HCT116 (cell line): ENCODE measurements at regions not wholly inside any gene's neighbourhood (a gene's known extent, or its start where the extent isn't known, plus 50 kb on each side); places are given as distances from the start of the nearest gene placed in this dataset.

Experiments
- ATAC-seq: fragments of 200-7000 bp; cut with Tn5 transposase; 2 replicates; pipeline ENCODE4 v1.9.1; 2020; ENCODE audit warnings: mild to moderate bottlenecking, moderate library complexity
- BruUV-seq: library from RNA; stranded (reverse); fragments of 400-500 nt; replicated peaks from 2 replicates; lab custom pipeline; 2021; lab: Mats Ljungman, UMichigan
- CTCF ChIA-PET: fragments of 300-600 bp; sonication (Branson Sonifier 250); formaldehyde crosslinking; loops from one replicate; lab custom pipeline; 2021; ENCODE audit warnings: antibody characterized with exemption; lab: Charles Lee
- POLR2A ChIA-PET: fragments of 300-600, 350-600 bp; sonication (Branson Sonifier 250); formaldehyde crosslinking; loops from one replicate; lab custom pipeline; 2021; ENCODE audit warnings: antibody characterized with exemption; lab: Charles Lee
- RAD21 ChIA-PET, 2 experiments: fragments of 300-600 bp; sonication (Branson Sonifier 250); formaldehyde crosslinking; loops; one replicate each; lab custom pipeline; 2023; ENCODE audit warnings: low total read pairs in 2 of 2; ENCODE audit not compliant: uncharacterized antibody in 2 of 2, unreplicated experiment in 2 of 2, low non-redundant PET in 1 of 2; lab: Charles Lee
- DNase-seq: peaks from one replicate; pipeline ENCODE4 v3.0.0-alpha.2; 2010; ENCODE audit warnings: low read depth, low spot score
- H2AFZ ChIP-seq: fragments of 200-600 bp; shearing (Covaris generic), sonication (generic); 2 replicates; pipeline ENCODE4 v1.6.1; 2017; ENCODE audit warnings: low read depth, mixed run types, mixed read lengths, antibody characterized with exemption, low read length; ENCODE audit not compliant: poor library complexity, severe bottlenecking
- H3K27ac ChIP-seq: 2 replicates; pipeline ENCODE4 v1.5.1; 2012; ENCODE audit warnings: low read depth, low read length
- H3K27me3 ChIP-seq: fragments of 200-600 bp; sonication (generic); 2 replicates; pipeline ENCODE4 v1.6.1; 2016; ENCODE audit warnings: mixed run types, low read length, mixed read lengths; ENCODE audit not compliant: insufficient read depth
- H3K36me3 ChIP-seq, 2 experiments: fragments of 200-500 bp in 1 of 2; fragments of 200-600 bp in 1 of 2; sonication (Bioruptor generic) in 1 of 2; sonication (generic) in 1 of 2; 2 replicates each; pipeline versions ENCODE4 v1.5.1 to v1.6.1; 2014 to 2016; ENCODE audit warnings: low read length in 2 of 2, inconsistent platforms in 1 of 2, mixed read lengths in 1 of 2, mixed run types in 1 of 2; ENCODE audit not compliant: insufficient read depth in 2 of 2, control insufficient read depth in 1 of 2
- H3K4me1 ChIP-seq, 2 experiments: fragments of 200-600 bp in 1 of 2; sonication (generic) in 1 of 2; 2 replicates each; pipeline versions ENCODE4 v1.5.1 to v1.6.1; 2012 to 2017; ENCODE audit warnings: low read length in 2 of 2, inconsistent platforms in 1 of 2, mild to moderate bottlenecking in 1 of 2, mixed read lengths in 1 of 2, mixed run types in 1 of 2, moderate library complexity in 1 of 2; ENCODE audit not compliant: insufficient read depth in 2 of 2, control insufficient read depth in 1 of 2
- H3K4me2 ChIP-seq: fragments of 200-600 bp; sonication (generic); 2 replicates; pipeline ENCODE4 v1.6.1; 2017; ENCODE audit warnings: mixed run types, low read length, mixed read lengths
- H3K4me3 ChIP-seq, 2 experiments: fragments of 200-600 bp in 1 of 2; sonication (generic) in 1 of 2; replicated peaks in 1 of 2; 2 replicates each; pipeline ENCODE4 v1.5.1; 2011 to 2016; ENCODE audit warnings: low read length in 2 of 2, control low read depth in 1 of 2, low read depth in 1 of 2, mild to moderate bottlenecking in 1 of 2, mixed read lengths in 1 of 2, mixed run types in 1 of 2
- H3K79me2 ChIP-seq: fragments of 200-600 bp; sonication (generic); 2 replicates; pipeline ENCODE4 v1.6.1; 2017; ENCODE audit warnings: mild to moderate bottlenecking, mixed run types, low read length, moderate library complexity, mixed read lengths; ENCODE audit not compliant: insufficient read depth
- H3K9ac ChIP-seq: fragments of 200-600 bp; sonication (generic); 2 replicates; pipeline ENCODE4 v1.6.1; 2016; ENCODE audit warnings: low read length, mixed read lengths
- H3K9me2 ChIP-seq: fragments of 200-600 bp; sonication (generic), shearing (Covaris generic); 2 replicates; pipeline ENCODE4 v1.6.1; 2017; ENCODE audit warnings: mixed run types, mild to moderate bottlenecking, moderate library complexity; ENCODE audit not compliant: insufficient read depth
- H3K9me3 ChIP-seq, 2 experiments: fragments of 200-500 bp in 1 of 2; fragments of 200-600 bp in 1 of 2; sonication (Bioruptor generic) in 1 of 2; sonication (generic) in 1 of 2; 2 replicates each; pipeline ENCODE4 v1.6.1; 2014 to 2017; ENCODE audit warnings: low read length in 2 of 2, mixed read lengths in 2 of 2, inconsistent platforms in 1 of 2, low read depth in 1 of 2, mild to moderate bottlenecking in 1 of 2, mixed run types in 1 of 2, moderate library complexity in 1 of 2; ENCODE audit not compliant: control insufficient read depth in 1 of 2, insufficient read depth in 1 of 2
- H4K20me1 ChIP-seq: fragments of 200-600 bp; sonication (generic), shearing (Covaris generic); 2 replicates; pipeline ENCODE4 v1.6.1; 2017; ENCODE audit warnings: mixed run types, mild to moderate bottlenecking, moderate library complexity; ENCODE audit not compliant: insufficient read depth
- CEBPB ChIP-seq: IDR thresholded peaks from 2 replicates; pipeline ENCODE4 v1.6.1; 2012; ENCODE audit warnings: low read depth
- EGR1 ChIP-seq: IDR thresholded peaks from 2 replicates; pipeline ENCODE4 v1.6.1; 2012; ENCODE audit warnings: low read depth
- EZH2phosphoT487 ChIP-seq: fragments of 200-600 bp; IDR thresholded peaks from 2 replicates; pipeline ENCODE4 v1.6.1; 2018; ENCODE audit warnings: antibody characterized with exemption, borderline replicate concordance
- POLR2AphosphoS5 ChIP-seq: IDR thresholded peaks from 2 replicates; pipeline ENCODE4 v1.6.1; 2011; ENCODE audit warnings: mild to moderate bottlenecking, low read depth, low read length, moderate library complexity
- SP1 ChIP-seq: IDR thresholded peaks from 2 replicates; pipeline ENCODE4 v1.6.1; 2012; ENCODE audit warnings: low read depth
- SRF ChIP-seq: IDR thresholded peaks from 2 replicates; pipeline ENCODE4 v1.6.1; 2012; ENCODE audit warnings: low read depth
- TCF7L2 ChIP-seq: IDR thresholded peaks from 2 replicates; pipeline ENCODE4 v1.7.0; 2011; ENCODE audit warnings: borderline replicate concordance, inconsistent platforms; ENCODE audit not compliant: insufficient read depth, insufficient read length; ENCODE audit errors: extremely low read depth
- YY1 ChIP-seq: IDR thresholded peaks from 2 replicates; pipeline ENCODE4 v1.6.1; 2011; ENCODE audit warnings: low read length, low read depth, moderate library complexity, mild to moderate bottlenecking; ENCODE audit not compliant: insufficient replicate concordance; ENCODE audit errors: extremely low read depth
- ZNF274 ChIP-seq: fragments of 200-500 bp; sonication (Bioruptor generic); IDR thresholded peaks from 2 replicates; pipeline ENCODE4 v1.6.1; 2014; ENCODE audit warnings: mild to moderate bottlenecking, low read depth, low read length, inconsistent platforms
- intact Hi-C: fragments of 100-400 bp; cut with micrococcal nuclease; formaldehyde crosslinking; loops from 2 replicates; pipeline ENCODE4 v1.10.0; 2022
- TF ChIP-seq, protein P1 (sequence below): IDR thresholded peaks from 2 replicates; pipeline ENCODE4 v1.6.1; 2012
- TF ChIP-seq, protein P2 (sequence below): IDR thresholded peaks from 2 replicates; pipeline ENCODE4 v1.6.1; 2012

DNA sequence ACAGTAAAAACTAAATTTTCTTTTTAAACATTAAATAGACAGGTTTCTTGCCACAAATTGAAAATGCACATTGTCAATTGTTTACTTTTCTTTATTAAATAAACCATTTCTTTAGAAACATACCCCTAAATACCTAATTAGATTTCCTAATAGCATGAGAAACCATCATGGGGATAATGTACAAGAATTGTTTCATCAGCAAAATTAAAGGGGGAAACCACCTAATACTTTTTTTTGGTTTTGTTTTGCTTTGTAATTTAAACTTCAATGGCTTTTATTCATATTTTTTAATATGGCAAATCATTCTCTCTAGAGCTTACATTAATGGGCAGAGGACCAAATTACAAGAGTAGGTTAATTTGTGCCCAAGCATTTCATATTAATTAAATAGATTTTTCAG lies 987.9 kb downstream of the EPHA7 start:
- H2AFZ ChIP-seq, result no peak overlapping the region
- no peaks in the 10 kb centered on the region for H3K79me2 ChIP-seq
- no peak overlapping the region for H3K4me2 ChIP-seq
- H3K9me3 ChIP-seq, result peaks cover 3 to 7% of the 10 kb centered on the region in 2 experiments; a peak in 1 of 4 replicates
- no peak overlapping the region for H3K27ac ChIP-seq
- no peak overlapping the region for H3K4me3 ChIP-seq
- CTCF ChIA-PET, result no interaction called here
- POLR2A ChIA-PET, result no interaction called here
- no TSS peak for BruUV-seq
- RAD21 ChIA-PET, result no interaction called here
- no peaks in the 10 kb centered on the region for H3K36me3 ChIP-seq
- no peak overlapping the region for H3K9ac ChIP-seq
- no peak for DNase-seq
- H3K9me2 ChIP-seq, result no peaks in the 10 kb centered on the region
- no peaks in the 10 kb centered on the region for H3K4me1 ChIP-seq
- ATAC-seq, result no peak
- TF ChIP-seq, protein P1, sequence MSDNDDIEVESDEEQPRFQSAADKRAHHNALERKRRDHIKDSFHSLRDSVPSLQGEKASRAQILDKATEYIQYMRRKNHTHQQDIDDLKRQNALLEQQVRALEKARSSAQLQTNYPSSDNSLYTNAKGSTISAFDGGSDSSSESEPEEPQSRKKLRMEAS, result no peak
- TF ChIP-seq SP1, result no peak
- no peak for TF ChIP-seq CEBPB
- TF ChIP-seq EZH2phosphoT487, result no peak
- no peak for TF ChIP-seq EGR1
- intact Hi-C loops, result no loop called here
- H4K20me1 ChIP-seq, result no peaks in the 10 kb centered on the region
- no peaks in the 10 kb centered on the region for H3K27me3 ChIP-seq

DNA sequence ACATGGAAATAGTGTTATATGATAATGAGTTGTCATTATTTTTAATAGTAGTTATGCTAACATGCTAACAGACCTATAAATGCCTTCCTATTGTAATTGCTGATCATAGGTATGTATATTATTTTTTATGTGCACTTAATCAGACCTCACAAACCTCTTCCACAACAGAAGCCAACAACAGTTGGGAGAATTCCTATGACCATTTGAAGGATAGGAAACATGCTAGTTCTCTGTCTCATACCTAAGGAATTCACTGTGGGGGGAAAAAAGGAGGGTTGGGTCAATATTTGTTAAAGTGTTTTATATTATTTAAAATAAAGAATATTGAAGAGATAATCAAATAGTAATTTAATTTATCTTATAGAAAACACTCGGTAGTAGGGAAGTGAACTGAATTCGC lies 990.9 kb downstream of the EPHA7 start:
- Histone ChIP-seq H4K20me1 (no peaks in the 10 kb centered on the region), H3K9me2 (no peaks in the 10 kb centered on the region)
- no TSS peak for BruUV-seq

More for the DNA sequence above, 990.9 kb downstream of the EPHA7 start:
- ATAC-seq (no peak), DNase-seq (no peak)
- Histone ChIP-seq H2AFZ (no peak overlapping the region), H3K27me3 (no peaks in the 10 kb centered on the region), H3K27ac (no peak overlapping the region), H3K9me3 (peaks cover 0 to 3% of the 10 kb centered on the region in 2 experiments; a peak in 1 of 4 replicates), H3K4me2 (no peak overlapping the region), H3K36me3 (no peaks in the 10 kb centered on the region), H3K79me2 (no peaks in the 10 kb centered on the region), H3K4me3 (no peak overlapping the region), H3K4me1 (no peaks in the 10 kb centered on the region), H3K9ac (no peak overlapping the region)
- TF ChIP-seq, protein P2, sequence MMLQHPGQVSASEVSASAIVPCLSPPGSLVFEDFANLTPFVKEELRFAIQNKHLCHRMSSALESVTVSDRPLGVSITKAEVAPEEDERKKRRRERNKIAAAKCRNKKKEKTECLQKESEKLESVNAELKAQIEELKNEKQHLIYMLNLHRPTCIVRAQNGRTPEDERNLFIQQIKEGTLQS, result no peak
- TF ChIP-seq EZH2phosphoT487, result no peak
- TF ChIP-seq CEBPB, result no peak
- TF ChIP-seq, protein P1, result no peak
- no peak for TF ChIP-seq TCF7L2
- no peak for TF ChIP-seq ZNF274
- TF ChIP-seq SRF, result no peak
- TF ChIP-seq POLR2AphosphoS5, result no peak
- no peak for TF ChIP-seq YY1
- CTCF ChIA-PET, result no interaction called here
- POLR2A ChIA-PET, result no interaction called here
- RAD21 ChIA-PET, result no interaction called here
- intact Hi-C loops, result no loop called here
